AG09309 (cell line): ENCODE measurements at regions not wholly inside any gene's neighbourhood (a gene's known extent, or its start where the extent isn't known, plus 50 kb on each side); places are given as distances from the start of the nearest gene placed in this dataset.

ENCODE experiments used
- DNase-seq: peaks from one replicate; pipeline ENCODE4 v3.0.0-alpha.2; 2010; ENCODE audit warnings: low read depth
- H3K4me3 ChIP-seq: 2 replicates; pipeline ENCODE4 v1.5.1; 2011; ENCODE audit warnings: mild to moderate bottlenecking, low read depth, low read length, moderate library complexity; ENCODE audit not compliant: control insufficient read depth
- TF ChIP-seq, protein P1 (sequence below): IDR thresholded peaks from 2 replicates; pipeline ENCODE4 v1.5.1; 2011; ENCODE audit warnings: mild to moderate bottlenecking, low read depth, low read length, inconsistent platforms; ENCODE audit not compliant: insufficient read depth, control insufficient read depth; ENCODE audit errors: missing control alignments

DNA sequence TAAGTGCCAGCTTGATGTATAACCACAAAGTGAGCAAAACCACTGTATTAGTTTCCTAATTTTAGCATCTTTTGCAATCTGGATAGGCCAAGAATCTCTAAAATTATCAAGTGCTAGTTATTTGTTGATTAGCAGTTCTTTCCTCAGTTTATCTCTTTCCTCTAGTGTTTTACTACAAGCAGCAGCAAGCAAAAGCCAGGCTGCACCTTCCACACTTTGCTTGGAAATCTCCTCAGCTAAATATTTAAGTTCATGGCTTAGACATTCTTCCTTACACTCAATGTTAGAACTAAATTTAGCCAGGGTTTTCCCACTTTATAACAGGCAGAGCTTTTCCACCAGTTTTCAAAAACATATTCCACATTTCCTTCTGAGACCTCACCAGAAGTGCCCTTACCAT lies 85.7 kb upstream of the BMPER start:
- TF ChIP-seq, protein P1, sequence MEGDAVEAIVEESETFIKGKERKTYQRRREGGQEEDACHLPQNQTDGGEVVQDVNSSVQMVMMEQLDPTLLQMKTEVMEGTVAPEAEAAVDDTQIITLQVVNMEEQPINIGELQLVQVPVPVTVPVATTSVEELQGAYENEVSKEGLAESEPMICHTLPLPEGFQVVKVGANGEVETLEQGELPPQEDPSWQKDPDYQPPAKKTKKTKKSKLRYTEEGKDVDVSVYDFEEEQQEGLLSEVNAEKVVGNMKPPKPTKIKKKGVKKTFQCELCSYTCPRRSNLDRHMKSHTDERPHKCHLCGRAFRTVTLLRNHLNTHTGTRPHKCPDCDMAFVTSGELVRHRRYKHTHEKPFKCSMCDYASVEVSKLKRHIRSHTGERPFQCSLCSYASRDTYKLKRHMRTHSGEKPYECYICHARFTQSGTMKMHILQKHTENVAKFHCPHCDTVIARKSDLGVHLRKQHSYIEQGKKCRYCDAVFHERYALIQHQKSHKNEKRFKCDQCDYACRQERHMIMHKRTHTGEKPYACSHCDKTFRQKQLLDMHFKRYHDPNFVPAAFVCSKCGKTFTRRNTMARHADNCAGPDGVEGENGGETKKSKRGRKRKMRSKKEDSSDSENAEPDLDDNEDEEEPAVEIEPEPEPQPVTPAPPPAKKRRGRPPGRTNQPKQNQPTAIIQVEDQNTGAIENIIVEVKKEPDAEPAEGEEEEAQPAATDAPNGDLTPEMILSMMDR, result no peak
- H3K4me3 ChIP-seq, result no peak overlapping the region
- no peak for DNase-seq

DNA sequence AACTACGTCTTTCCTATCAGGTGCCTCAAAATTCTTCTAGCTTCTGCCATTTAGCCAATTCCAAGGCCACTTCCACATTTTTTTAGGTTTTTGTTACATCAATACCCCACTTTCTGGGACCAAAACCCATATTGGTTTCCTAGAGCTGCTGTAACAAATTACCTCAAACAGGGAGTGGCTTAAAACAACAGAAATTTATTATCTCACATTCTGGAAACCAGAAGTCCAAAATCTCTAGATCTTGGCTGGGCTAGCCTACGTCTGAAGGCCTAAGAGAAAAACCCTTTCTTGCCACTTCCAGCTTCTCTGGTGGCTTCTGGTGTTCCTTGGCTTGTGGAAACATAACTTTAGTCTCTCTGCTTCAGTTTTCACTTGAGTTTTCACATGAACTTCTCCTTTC lies 85.1 kb upstream of the BMPER start:
- no peak for DNase-seq
- no peak overlapping the region for H3K4me3 ChIP-seq
- TF ChIP-seq, protein P1, result no peak

DNA sequence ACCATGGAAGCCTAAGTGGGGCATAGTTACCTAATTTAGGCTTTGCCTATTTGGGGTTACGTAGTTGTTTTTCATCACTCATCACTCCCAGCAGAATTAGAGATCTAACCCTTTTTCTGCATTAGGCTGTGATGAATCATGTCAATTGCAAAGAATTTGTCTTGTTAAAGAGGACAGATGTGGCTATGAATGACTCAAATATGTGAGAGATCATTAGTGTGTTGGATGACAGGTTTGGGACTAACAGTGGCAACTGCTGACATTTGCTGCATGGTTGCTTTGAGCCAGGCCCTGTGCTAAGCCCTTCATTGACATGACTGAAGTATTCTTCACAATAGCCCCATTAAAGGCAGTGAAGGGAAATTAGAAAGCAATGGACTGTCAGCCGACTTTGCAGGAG lies 83.4 kb upstream of the BMPER start:
- H3K4me3 ChIP-seq, result no peak overlapping the region
- TF ChIP-seq, protein P1, result no peak
- DNase-seq, result no peak

DNA sequence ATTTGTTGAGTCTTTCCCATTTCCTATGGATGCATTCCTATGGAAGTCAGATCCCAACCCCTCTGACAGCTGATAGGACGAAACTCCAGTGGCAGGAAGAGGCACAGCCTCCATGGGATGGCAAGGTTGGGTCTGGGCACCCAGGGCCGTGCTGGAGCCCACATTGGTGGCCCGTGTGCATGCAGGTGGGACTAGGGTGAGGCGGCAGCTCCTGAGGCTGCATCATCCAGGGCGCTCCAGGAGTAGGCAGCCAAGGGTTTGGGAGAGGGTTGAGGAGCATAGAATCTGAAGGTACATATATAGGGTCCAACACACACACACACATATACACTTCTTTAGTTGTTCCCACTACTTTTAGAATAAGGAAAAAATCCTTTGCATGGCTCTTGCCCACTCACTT lies 81.4 kb upstream of the BMPER start:
- TF ChIP-seq, protein P1, result no peak
- H3K4me3 ChIP-seq, result no peak overlapping the region
- no peak for DNase-seq

DNA sequence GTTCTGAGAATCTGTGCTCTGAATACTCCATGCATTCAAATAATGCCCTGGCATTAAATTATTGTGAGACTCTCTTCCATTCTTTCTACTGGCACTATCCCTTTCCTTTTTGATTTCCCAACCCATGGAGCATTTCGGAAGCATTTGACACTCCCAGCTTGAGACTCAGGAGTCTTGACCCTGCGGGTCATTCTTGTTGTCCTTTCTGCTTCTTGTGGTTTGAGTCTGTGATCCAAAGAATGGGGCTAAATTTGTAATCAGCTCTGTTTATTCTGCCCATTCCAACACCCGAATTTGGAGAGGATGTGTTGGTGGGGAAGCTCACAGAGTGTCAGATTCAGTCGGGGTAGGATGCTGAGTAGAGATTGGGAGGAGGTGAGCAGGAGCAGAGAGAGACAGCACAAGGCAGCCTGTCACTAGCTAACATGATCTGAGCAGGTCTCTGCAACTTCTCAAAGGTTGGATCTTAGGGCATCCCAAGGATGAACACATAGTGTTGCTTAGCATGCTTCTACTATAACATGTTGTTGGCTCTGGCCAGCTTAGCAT lies 80.4 kb upstream of the BMPER start:
- TF ChIP-seq, protein P1, result no peak
- no peak for DNase-seq
- H3K4me3 ChIP-seq, result no peak overlapping the region

DNA sequence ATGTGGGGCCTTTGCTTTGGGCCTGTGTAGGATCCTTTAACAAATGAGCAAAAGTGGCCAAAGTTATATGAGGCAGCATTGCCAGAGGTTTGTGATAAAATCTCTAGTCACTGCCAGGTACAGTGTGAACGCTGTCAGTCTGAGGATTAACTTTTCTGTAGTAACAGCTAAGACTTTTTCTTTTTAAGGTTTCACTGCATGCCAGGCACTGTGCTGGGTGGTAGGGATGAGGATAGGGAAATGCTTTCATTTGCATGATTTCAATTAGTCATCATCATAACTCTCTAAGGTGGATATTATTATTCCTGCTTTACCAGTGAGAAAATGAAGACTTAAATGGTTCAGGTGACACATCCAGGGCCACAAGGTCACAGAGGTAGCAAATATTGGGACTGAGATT lies 79.7 kb upstream of the BMPER start:
- no peak overlapping the region for H3K4me3 ChIP-seq
- no peak for DNase-seq
- TF ChIP-seq, protein P1, result no peak

DNA sequence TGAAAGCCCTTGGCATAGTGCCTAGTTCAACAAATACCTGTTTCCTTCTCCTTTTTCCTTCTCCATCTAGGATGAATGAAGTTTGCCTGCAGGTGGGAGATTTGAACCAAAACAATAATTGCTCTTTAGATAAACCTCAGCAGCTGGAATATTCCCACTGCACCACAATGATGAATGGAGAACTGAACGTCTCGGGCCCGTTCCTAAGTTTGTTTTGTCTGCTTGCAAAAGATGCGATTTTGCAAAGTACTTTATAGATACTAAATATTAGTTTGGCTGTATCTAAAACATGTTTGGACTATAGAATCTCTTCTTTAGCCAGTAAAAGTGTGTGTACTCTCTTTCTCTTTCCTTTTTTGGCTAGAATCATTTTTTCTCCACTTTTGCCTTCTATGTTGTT lies 75.8 kb upstream of the BMPER start:
- TF ChIP-seq, protein P1, result no peak
- DNase-seq, result no peak
- no peak overlapping the region for H3K4me3 ChIP-seq
